ENCODE measurements at regions not wholly inside any gene's neighbourhood (a gene's known extent, or its start where the extent isn't known, plus 50 kb on each side); places are given as distances from the start of the nearest gene placed in this dataset.

GRCh38 chr14:101234244-101234937 lies 326.9 kb upstream of the DIO3 start:
- no peak for DNase-seq

GRCh38 chr14:101234999-101235334 lies 326.3 kb upstream of the DIO3 start:
- no peak for DNase-seq

- DNase-seq, result peak in 1 of 2 experiments; percentile 15
These were observed 325.8 kb upstream of the DIO3 start for GRCh38 chr14:101235335-101236103.

- DNase-seq, result no peak
These were observed 324.6 kb upstream of the DIO3 start for GRCh38 chr14:101236496-101237251.

- no peak for DNase-seq
These were observed 324.1 kb upstream of the DIO3 start for GRCh38 chr14:101237252-101237616.

- DNase-seq, result no peak
These were observed 322.2 kb upstream of the DIO3 start for GRCh38 chr14:101239065-101239464.

GRCh38 chr14:101241147-101241546 lies 320.1 kb upstream of the DIO3 start:
- no peak for DNase-seq

- no peak for DNase-seq
These were observed 319.5 kb upstream of the DIO3 start for GRCh38 chr14:101241807-101242278.

GRCh38 chr14:101242442-101243385 lies 318.6 kb upstream of the DIO3 start:
- DNase-seq, result no peak

GRCh38 chr14:101243587-101244338 lies 317.5 kb upstream of the DIO3 start:
- DNase-seq, result no peak

GRCh38 chr14:101246894-101247841 lies 314.1 kb upstream of the DIO3 start:
- DNase-seq, result no peak

- no peak for DNase-seq
These were observed 313.2 kb upstream of the DIO3 start for GRCh38 chr14:101247842-101248725.

- no peak for DNase-seq
These were observed 312.2 kb upstream of the DIO3 start for GRCh38 chr14:101248840-101249675.

GRCh38 chr14:101249676-101250036 lies 311.6 kb upstream of the DIO3 start:
- no peak for DNase-seq

GRCh38 chr14:101250336-101250947 lies 310.9 kb upstream of the DIO3 start:
- DNase-seq, result no peak

- no peak for DNase-seq
These were observed 310.1 kb upstream of the DIO3 start for GRCh38 chr14:101250948-101251811.

- no peak for DNase-seq
These were observed 309.4 kb upstream of the DIO3 start for GRCh38 chr14:101251812-101252442.

Data from SW 1271 (cell line).